Retinal pigment epithelial cell (primary cell): ENCODE measurements at regions not wholly inside any gene's neighbourhood (a gene's known extent, or its start where the extent isn't known, plus 50 kb on each side); places are given as distances from the start of the nearest gene placed in this dataset.

Source experiments
- DNase-seq: peaks from one replicate; pipeline ENCODE4 v3.0.0-alpha.2; 2010; ENCODE audit warnings: low read depth
- H3K4me3 ChIP-seq: 2 replicates; pipeline ENCODE4 v1.5.1; 2011; ENCODE audit warnings: mild to moderate bottlenecking, low read length, control low read depth, moderate library complexity
- CTCF ChIP-seq: conservative IDR thresholded peaks from 2 replicates; pipeline ENCODE4 v1.5.1; 2011; ENCODE audit warnings: low read depth, low read length, control low read depth, inconsistent platforms

- TF ChIP-seq CTCF: no peak
- DNase-seq: no peak
- H3K4me3 ChIP-seq: no peak overlapping the region
These were observed 469.3 kb upstream of the KLF6 start for GRCh38 chr10:4254101-4254994.

GRCh38 chr10:4252701-4253100 is 467.7 kb upstream of the KLF6 start:
- TF ChIP-seq CTCF: no peak
- H3K4me3 ChIP-seq: no peak overlapping the region
- DNase-seq: no peak

GRCh38 chr10:4250587-4250887 is 465.5 kb upstream of the KLF6 start:
- TF ChIP-seq CTCF: no peak
- no peak overlapping the region for H3K4me3 ChIP-seq
- no peak for DNase-seq

GRCh38 chr10:4249841-4250586 is 465.0 kb upstream of the KLF6 start:
- H3K4me3 ChIP-seq: no peak overlapping the region
- no peak for TF ChIP-seq CTCF
- DNase-seq: no peak

GRCh38 chr10:4247379-4247778 is 462.4 kb upstream of the KLF6 start:
- no peak for TF ChIP-seq CTCF
- no peak overlapping the region for H3K4me3 ChIP-seq
- no peak for DNase-seq

DNA sequence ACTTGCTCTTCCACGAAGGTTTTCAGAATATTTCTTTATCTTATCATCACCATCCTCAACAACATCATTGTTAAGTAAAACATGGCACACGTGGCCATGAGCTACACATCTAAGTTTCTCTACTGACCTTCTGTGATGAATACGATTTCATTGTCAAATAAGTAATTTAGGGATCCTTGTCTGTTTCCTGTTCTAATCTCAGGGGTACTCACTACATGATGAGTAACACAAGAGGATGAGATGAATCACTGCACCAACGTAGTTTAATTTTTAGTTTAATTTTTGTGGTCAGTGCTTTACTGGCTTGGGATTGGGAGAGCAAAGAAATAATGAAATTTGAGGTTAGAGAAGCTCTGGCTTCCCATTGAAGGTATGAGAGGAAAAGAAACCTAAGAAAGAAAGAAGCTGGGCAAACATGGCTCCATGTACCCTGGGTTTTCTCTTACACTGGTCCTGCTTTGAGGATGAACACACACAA is 461.9 kb upstream of the KLF6 start:
- TF ChIP-seq CTCF: no peak
- no peak for DNase-seq
- H3K4me3 ChIP-seq: no peak overlapping the region
